HEK293 (cell line): ENCODE measurements at regions not wholly inside any gene's neighbourhood (a gene's known extent, or its start where the extent isn't known, plus 50 kb on each side); places are given as distances from the start of the nearest gene placed in this dataset.

Experiments used
- CTCF ChIA-PET: fragments of 350-600 bp; formaldehyde crosslinking; extraction: SDS; loops from one replicate; lab custom pipeline; 2021; ENCODE audit warnings: antibody characterized with exemption; lab: Yijun Ruan, JAX
- POLR2A ChIA-PET: fragments of 300-600 bp; formaldehyde crosslinking; extraction: SDS; loops from one replicate; lab custom pipeline; 2020; ENCODE audit warnings: antibody characterized with exemption, inconsistent platforms; lab: Yijun Ruan, JAX
- H3K27ac ChIP-seq: fragments of 200-500 bp; sonication (Bioruptor generic); 2 replicates; pipeline ENCODE4 v1.5.1; 2014; ENCODE audit warnings: low read depth, low read length, control low read depth, inconsistent platforms; ENCODE audit errors: extremely low read depth
- H3K36me3 ChIP-seq, 2 experiments: fragments of 200-500 bp in 1 of 2; sonication (Bioruptor generic) in 1 of 2; 1 replicate in 1 of 2; 2 replicates in 1 of 2; pipeline ENCODE4 v1.5.1; 2014 to 2017; ENCODE audit warnings: inconsistent platforms in 2 of 2, low read length in 2 of 2; ENCODE audit not compliant: control insufficient read depth in 2 of 2, insufficient read depth in 1 of 2
- H3K4me1 ChIP-seq: fragments of 200-500 bp; sonication (Bioruptor generic); 2 replicates; pipeline ENCODE4 v1.5.1; 2014; ENCODE audit warnings: mild to moderate bottlenecking, low read length, inconsistent platforms; ENCODE audit not compliant: control insufficient read depth, insufficient read depth
- H3K4me3 ChIP-seq: 2 replicates; pipeline ENCODE4 v1.5.1; 2011; ENCODE audit warnings: low read depth, mild to moderate bottlenecking, control low read depth, low read length, moderate library complexity
- H3K9me3 ChIP-seq: fragments of 200-500 bp; sonication (Bioruptor generic); 2 replicates; pipeline ENCODE4 v1.5.1; 2014; ENCODE audit warnings: low read depth, low read length, inconsistent platforms; ENCODE audit not compliant: control insufficient read depth, insufficient read depth
- KLF10 ChIP-seq: fragments of 450-650 bp; IDR thresholded peaks from 2 replicates; pipeline ENCODE4 v1.5.1; 2018; ENCODE audit warnings: missing biosample characterization, mild to moderate bottlenecking, missing genetic modification characterization
- MZF1 ChIP-seq: fragments of 450-650 bp; formaldehyde crosslinking; IDR thresholded peaks from 2 replicates; pipeline ENCODE4 v1.5.1; 2017; ENCODE audit warnings: missing biosample characterization, missing genetic modification characterization, borderline replicate concordance
- SP2 ChIP-seq: fragments of 450-650 bp; formaldehyde crosslinking; IDR thresholded peaks from 2 replicates; pipeline ENCODE4 v1.5.1; 2016; ENCODE audit warnings: missing biosample characterization, missing genetic modification characterization
- TRIM28 ChIP-seq: IDR thresholded peaks from 2 replicates; pipeline ENCODE4 v1.6.1; 2011; ENCODE audit warnings: low read length, control low read depth, borderline replicate concordance
- YY2 ChIP-seq: fragments of 450-650 bp; formaldehyde crosslinking; IDR thresholded peaks from 2 replicates; pipeline ENCODE4 v1.5.1; 2016; ENCODE audit warnings: missing biosample characterization, missing genetic modification characterization
- ZEB2 ChIP-seq: fragments of 450-650 bp; formaldehyde crosslinking; IDR thresholded peaks from 2 replicates; pipeline ENCODE4 v1.5.1; 2016; ENCODE audit warnings: missing biosample characterization, missing genetic modification characterization
- ZNF121 ChIP-seq: fragments of 450-650 bp; formaldehyde crosslinking; IDR thresholded peaks from 2 replicates; pipeline ENCODE4 v1.5.1; 2016; ENCODE audit warnings: missing biosample characterization, missing genetic modification characterization
- ZNF221 ChIP-seq: fragments of 450-650 bp; formaldehyde crosslinking; IDR thresholded peaks from 2 replicates; pipeline ENCODE4 v1.5.1; 2017; ENCODE audit warnings: missing biosample characterization, missing genetic modification characterization, borderline replicate concordance
- ZNF239 ChIP-seq: fragments of 450-650 bp; formaldehyde crosslinking; IDR thresholded peaks from 2 replicates; pipeline ENCODE4 v1.5.1; 2016; ENCODE audit warnings: missing biosample characterization, missing genetic modification characterization
- ZNF266 ChIP-seq: fragments of 450-650 bp; formaldehyde crosslinking; IDR thresholded peaks from 2 replicates; pipeline ENCODE4 v1.5.1; 2016; ENCODE audit warnings: missing biosample characterization, missing genetic modification characterization, low read depth
- ZNF280D ChIP-seq: fragments of 450-650 bp; formaldehyde crosslinking; IDR thresholded peaks from 2 replicates; pipeline ENCODE4 v1.5.1; 2016; ENCODE audit warnings: missing biosample characterization, missing genetic modification characterization
- ZNF302 ChIP-seq: fragments of 450-650 bp; formaldehyde crosslinking; IDR thresholded peaks from 2 replicates; pipeline ENCODE4 v1.5.1; 2016; ENCODE audit warnings: missing biosample characterization, missing genetic modification characterization, low read depth
- ZNF311 ChIP-seq: fragments of 450-650 bp; formaldehyde crosslinking; IDR thresholded peaks from 2 replicates; pipeline ENCODE4 v1.5.1; 2017; ENCODE audit warnings: missing biosample characterization, missing genetic modification characterization, borderline replicate concordance
- ZNF404 ChIP-seq: fragments of 450-650 bp; formaldehyde crosslinking; IDR thresholded peaks from 2 replicates; pipeline ENCODE4 v1.5.1; 2017; ENCODE audit warnings: missing biosample characterization, missing genetic modification characterization
- ZNF473 ChIP-seq: fragments of 450-650 bp; formaldehyde crosslinking; IDR thresholded peaks from 2 replicates; pipeline ENCODE4 v1.5.1; 2017; ENCODE audit warnings: missing biosample characterization, missing genetic modification characterization
- ZNF555 ChIP-seq: fragments of 450-650 bp; formaldehyde crosslinking; conservative IDR thresholded peaks from 2 replicates; pipeline ENCODE4 v1.5.1; 2017; ENCODE audit warnings: missing biosample characterization, mild to moderate bottlenecking, missing genetic modification characterization, inconsistent platforms
- ZNF560 ChIP-seq: fragments of 450-650 bp; formaldehyde crosslinking; IDR thresholded peaks from 2 replicates; pipeline ENCODE4 v1.5.1; 2017; ENCODE audit warnings: missing biosample characterization, missing genetic modification characterization, borderline replicate concordance
- ZNF561 ChIP-seq: fragments of 450-650 bp; IDR thresholded peaks from 2 replicates; pipeline ENCODE4 v1.5.1; 2018; ENCODE audit warnings: missing biosample characterization, missing genetic modification characterization, borderline replicate concordance
- ZNF639 ChIP-seq: fragments of 450-650 bp; formaldehyde crosslinking; IDR thresholded peaks from 2 replicates; pipeline ENCODE4 v1.5.1; 2016; ENCODE audit warnings: missing biosample characterization, missing genetic modification characterization
- ZNF76 ChIP-seq: fragments of 450-650 bp; formaldehyde crosslinking; IDR thresholded peaks from 2 replicates; pipeline ENCODE4; 2016; ENCODE audit warnings: low read depth, missing biosample characterization, missing genetic modification characterization, borderline replicate concordance
- ZNF785 ChIP-seq: fragments of 450-650 bp; formaldehyde crosslinking; IDR thresholded peaks from 2 replicates; pipeline ENCODE4 v1.5.1; 2016; ENCODE audit warnings: missing biosample characterization, missing genetic modification characterization

- TF ChIP-seq ZNF239 (tag by site-specific recombination) (no peak), ZNF121 (tag by site-specific recombination) (no peak), ZNF639 (tag by site-specific recombination) (no peak), ZNF404 (no peak)
- Histone ChIP-seq H3K4me3 (no peak overlapping the region), H3K27ac (no peak overlapping the region), H3K9me3 (no peaks in the 10 kb centered on the region), H3K36me3 (no peaks in the 10 kb centered on the region), H3K4me1 (no peaks in the 10 kb centered on the region)
- POLR2A ChIA-PET = interaction anchor here (1.1 kb wide), 1 partner anchor 103 kb away, joined by 7 read pairs; no protein-coding TSS in a partner anchor
- CTCF ChIA-PET = interaction anchor here (0.6 kb wide), 1 partner anchor 240 kb away, joined by 3 read pairs; no protein-coding TSS in a partner anchor
Observed at GRCh38 chr15:93327364-93327763, 238.4 kb upstream of the RGMA start.

GRCh38 chr15:93324186-93324975 is 235.4 kb upstream of the RGMA start:
- H3K36me3 ChIP-seq = no peaks in the 10 kb centered on the region
- POLR2A ChIA-PET = no interaction called here
- CTCF ChIA-PET = interaction anchor here (0.7 kb wide), 1 partner anchor 50 kb away, joined by 3 read pairs; no protein-coding TSS in a partner anchor

GRCh38 chr15:93321881-93322282 is 232.9 kb upstream of the RGMA start:
- no peaks in the 10 kb centered on the region for H3K36me3 ChIP-seq
- no peak overlapping the region for H3K27ac ChIP-seq
- TF ChIP-seq ZNF266 (tag by site-specific recombination) = no peak
- TF ChIP-seq ZNF302 (tag by site-specific recombination) = no peak
- TF ChIP-seq ZNF473 = no peak
- TF ChIP-seq ZNF76 (tag by site-specific recombination) = no peak
- TF ChIP-seq ZNF639 (tag by site-specific recombination) = no peak
- no peak for TF ChIP-seq ZNF560 (tag by site-specific recombination)
- TF ChIP-seq ZNF221 (tag by site-specific recombination) = no peak
- ChIA-PET CTCF (interaction anchor here (0.8 to 1.8 kb wide), 2 partner anchors 12 to 292 kb away, joined by 5 to 9 read pairs; no protein-coding TSS in a partner anchor), POLR2A (no interaction called here)
- no peaks in the 10 kb centered on the region for H3K9me3 ChIP-seq
- H3K4me1 ChIP-seq = no peaks in the 10 kb centered on the region
- no peak overlapping the region for H3K4me3 ChIP-seq

More at GRCh38 chr15:93324186-93324975, 235.4 kb upstream of the RGMA start:
- Histone ChIP-seq H3K27ac (no peak overlapping the region), H3K4me3 (no peak overlapping the region), H3K4me1 (no peaks in the 10 kb centered on the region), H3K9me3 (no peaks in the 10 kb centered on the region)
- TF ChIP-seq YY2 (tag by site-specific recombination) = no peak
- TF ChIP-seq MZF1 = no peak
- no peak for TF ChIP-seq SP2 (tag by site-specific recombination)
- TF ChIP-seq TRIM28 = no peak
- no peak for TF ChIP-seq ZNF555 (tag by site-specific recombination)
- no peak for TF ChIP-seq ZNF280D (tag by site-specific recombination)
- no peak for TF ChIP-seq ZEB2
- no peak for TF ChIP-seq ZNF785 (tag by site-specific recombination)
- TF ChIP-seq ZNF561 = no peak
- no peak for TF ChIP-seq KLF10 (tag by site-specific recombination)
- TF ChIP-seq ZNF311 (tag by site-specific recombination) = no peak
